GM10248 (cell line): ENCODE measurements at regions not wholly inside any gene's neighbourhood (a gene's known extent, or its start where the extent isn't known, plus 50 kb on each side); places are given as distances from the start of the nearest gene placed in this dataset.
A peak's percentile ranks its signal among the peaks of the same experiment; 100 is the strongest.
"Not testable (repeated sequence)": the region's sequence is repeated elsewhere in the genome, so short reads cannot be mapped to it uniquely, and the experiment has no call there.

Experiments
- CTCF ChIA-PET: fragments of 300-600 bp; sonication (Branson Sonifier 250); formaldehyde crosslinking; extraction: SDS; loops from one replicate; lab custom pipeline; 2021; ENCODE audit warnings: antibody characterized with exemption; lab: Yijun Ruan, JAX
- POLR2A ChIA-PET: fragments of 350-650 bp; sonication (Branson Sonifier 250); formaldehyde crosslinking; extraction: SDS; loops from one replicate; lab custom pipeline; 2020; ENCODE audit warnings: antibody characterized with exemption; lab: Yijun Ruan, JAX
- DNase-seq: peaks from one replicate; pipeline ENCODE4 v3.0.0; 2012; ENCODE audit errors: extremely low spot score
- CTCF ChIP-seq: IDR thresholded peaks from 2 replicates; pipeline ENCODE4 v1.5.1; 2012; ENCODE audit warnings: mild to moderate bottlenecking, low read depth; ENCODE audit errors: extremely low read depth, missing control alignments, control extremely low read depth

GRCh38 chr16:79882340-79883005, 281.9 kb upstream of the MAF start:
- TF ChIP-seq CTCF: no peak
- POLR2A ChIA-PET: no interaction called here
- DNase-seq: no peak
- CTCF ChIA-PET: no interaction called here

GRCh38 chr16:79881107-79881506, 280.6 kb upstream of the MAF start:
- POLR2A ChIA-PET, DNase-seq, CTCF ChIA-PET: not testable (repeated sequence)

- DNase-seq: peak; percentile 31
- ChIA-PET CTCF (no interaction called here), POLR2A (no interaction called here)
- TF ChIP-seq CTCF: no peak
Measured at GRCh38 chr16:79876332-79876730, 275.8 kb upstream of the MAF start.

GRCh38 chr16:79874391-79874790, 273.9 kb upstream of the MAF start:
- ChIA-PET POLR2A (no interaction called here), CTCF (no interaction called here)
- DNase-seq: no peak
- no peak for TF ChIP-seq CTCF

GRCh38 chr16:79873825-79874224, 273.3 kb upstream of the MAF start:
- no peak for TF ChIP-seq CTCF
- no peak for DNase-seq
- ChIA-PET POLR2A (no interaction called here), CTCF (no interaction called here)

GRCh38 chr16:79871906-79872305, 271.4 kb upstream of the MAF start:
- DNase-seq: no peak
- CTCF ChIA-PET: interaction anchor here (1.0 to 1.4 kb wide), 3 partner anchors 9 to 655 kb away, joined by 3 to 4 read pairs (median 4); no protein-coding TSS in a partner anchor
- POLR2A ChIA-PET: no interaction called here
- TF ChIP-seq CTCF: no peak

- ChIA-PET CTCF (interaction anchor here (1.4 kb wide), 1 partner anchor 656 kb away, joined by 4 read pairs; no protein-coding TSS in a partner anchor), POLR2A (no interaction called here)
- no peak for DNase-seq
- no peak for TF ChIP-seq CTCF
Measured at GRCh38 chr16:79870016-79870886, 269.7 kb upstream of the MAF start.
